Neural crest cell (in vitro differentiated cells): ENCODE measurements at regions not wholly inside any gene's neighbourhood (a gene's known extent, or its start where the extent isn't known, plus 50 kb on each side); places are given as distances from the start of the nearest gene placed in this dataset.

Experiments
- DNase-seq: peaks from one replicate; pipeline ENCODE4 v3.0.0; 2021; ENCODE audit warnings: low read depth, mixed read lengths, low spot score
- H3K27ac Mint-ChIP-seq: one replicate; pipeline ENCODE4 v1.8.0; 2021; ENCODE audit warnings: mild to moderate bottlenecking, mixed read lengths; ENCODE audit not compliant: unreplicated experiment
- H3K27me3 Mint-ChIP-seq: 2 replicates; pipeline ENCODE4 v1.8.0; 2021; ENCODE audit warnings: low read depth, mild to moderate bottlenecking, mixed read lengths
- H3K36me3 Mint-ChIP-seq: 2 replicates; pipeline ENCODE4 v1.8.0; 2021; ENCODE audit warnings: low read depth, mild to moderate bottlenecking, mixed read lengths
- H3K4me1 Mint-ChIP-seq: 2 replicates; pipeline ENCODE4 v1.8.0; 2021; ENCODE audit warnings: mixed read lengths
- H3K4me3 Mint-ChIP-seq: one replicate; pipeline ENCODE4 v1.8.0; 2021; ENCODE audit warnings: mild to moderate bottlenecking, mixed read lengths
- H3K9me3 Mint-ChIP-seq: 2 replicates; pipeline ENCODE4 v1.8.0; 2021; ENCODE audit warnings: mixed read lengths
- TF ChIP-seq, protein P1 (sequence below): fragments of 200-600 bp; sonication (generic); conservative IDR thresholded peaks from 2 replicates; pipeline ENCODE4 v1.5.0; 2021; ENCODE audit warnings: antibody characterized with exemption, mild to moderate bottlenecking

DNA sequence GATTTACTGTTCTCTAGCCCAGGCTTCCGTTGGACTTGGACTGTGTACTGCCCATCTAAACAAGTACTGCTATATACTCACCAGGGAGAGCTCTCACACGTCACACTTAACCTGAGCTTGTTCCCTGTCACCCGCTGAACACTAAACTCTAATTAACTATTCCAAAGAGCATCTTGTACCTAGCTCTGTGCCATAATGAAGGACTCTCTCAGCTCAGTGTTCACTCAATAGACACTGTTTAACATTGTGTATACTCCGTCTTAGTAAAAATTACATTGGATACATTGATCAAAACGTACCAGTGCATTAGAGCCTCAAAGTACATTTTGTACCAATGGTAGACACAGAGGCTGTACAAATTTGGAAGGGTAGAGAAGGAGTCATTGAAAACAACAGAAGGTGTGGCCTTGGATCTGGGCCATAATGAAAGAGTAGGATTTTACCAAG, 55.4 kb upstream of the EPHA7 start:
- TF ChIP-seq, protein P1, sequence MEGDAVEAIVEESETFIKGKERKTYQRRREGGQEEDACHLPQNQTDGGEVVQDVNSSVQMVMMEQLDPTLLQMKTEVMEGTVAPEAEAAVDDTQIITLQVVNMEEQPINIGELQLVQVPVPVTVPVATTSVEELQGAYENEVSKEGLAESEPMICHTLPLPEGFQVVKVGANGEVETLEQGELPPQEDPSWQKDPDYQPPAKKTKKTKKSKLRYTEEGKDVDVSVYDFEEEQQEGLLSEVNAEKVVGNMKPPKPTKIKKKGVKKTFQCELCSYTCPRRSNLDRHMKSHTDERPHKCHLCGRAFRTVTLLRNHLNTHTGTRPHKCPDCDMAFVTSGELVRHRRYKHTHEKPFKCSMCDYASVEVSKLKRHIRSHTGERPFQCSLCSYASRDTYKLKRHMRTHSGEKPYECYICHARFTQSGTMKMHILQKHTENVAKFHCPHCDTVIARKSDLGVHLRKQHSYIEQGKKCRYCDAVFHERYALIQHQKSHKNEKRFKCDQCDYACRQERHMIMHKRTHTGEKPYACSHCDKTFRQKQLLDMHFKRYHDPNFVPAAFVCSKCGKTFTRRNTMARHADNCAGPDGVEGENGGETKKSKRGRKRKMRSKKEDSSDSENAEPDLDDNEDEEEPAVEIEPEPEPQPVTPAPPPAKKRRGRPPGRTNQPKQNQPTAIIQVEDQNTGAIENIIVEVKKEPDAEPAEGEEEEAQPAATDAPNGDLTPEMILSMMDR, result no peak

DNA sequence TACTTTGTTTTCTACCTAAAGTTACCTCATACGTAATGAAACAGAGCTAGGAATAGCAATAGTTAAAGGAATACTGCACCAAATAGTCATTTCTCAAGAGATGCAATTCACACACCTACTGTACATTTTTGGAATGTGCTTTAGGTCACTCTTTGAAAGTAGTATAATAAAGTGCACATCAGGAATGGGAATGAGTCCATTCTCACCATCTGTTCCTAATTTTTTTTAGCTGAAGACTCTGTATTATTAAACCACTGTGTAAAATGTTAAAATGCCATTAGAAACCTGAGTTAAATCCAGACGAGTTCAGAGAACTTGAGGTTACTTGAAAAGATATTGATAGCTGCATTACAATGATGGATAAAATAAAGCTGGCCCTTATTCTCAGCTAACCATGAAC, 51.9 kb upstream of the EPHA7 start:
- Mint-ChIP-seq H3K4me1 (peaks cover 16% of the 10 kb centered on the region), H3K36me3 (peaks cover 2% of the 10 kb centered on the region), H3K27ac (no peak overlapping the region), H3K9me3 (peaks cover 10% of the 10 kb centered on the region), H3K27me3 (no peaks in the 10 kb centered on the region), H3K4me3 (no peak overlapping the region)
- TF ChIP-seq, protein P1, result no peak
- DNase-seq, result no peak

More for the DNA sequence above, 55.4 kb upstream of the EPHA7 start:
- Mint-ChIP-seq H3K36me3 (peaks cover 2% of the 10 kb centered on the region), H3K4me3 (no peak overlapping the region), H3K4me1 (no peaks in the 10 kb centered on the region), H3K27ac (no peak overlapping the region), H3K9me3 (peaks cover 10% of the 10 kb centered on the region), H3K27me3 (no peaks in the 10 kb centered on the region)
- no peak for DNase-seq
